HEK293T (cell line): ENCODE measurements at regions not wholly inside any gene's neighbourhood (a gene's known extent, or its start where the extent isn't known, plus 50 kb on each side); places are given as distances from the start of the nearest gene placed in this dataset.

Experiments
- CTCF ChIA-PET: fragments of 350-600 bp; formaldehyde crosslinking; extraction: SDS; loops from one replicate; lab custom pipeline; 2021; ENCODE audit warnings: antibody characterized with exemption, inconsistent platforms; lab: Yijun Ruan, JAX
- POLR2A ChIA-PET: fragments of 350-600 bp; formaldehyde crosslinking; extraction: SDS; loops from one replicate; lab custom pipeline; 2020; ENCODE audit warnings: antibody characterized with exemption, inconsistent platforms; lab: Yijun Ruan, JAX
- DNase-seq: peaks from one replicate; pipeline ENCODE4 v3.0.0; 2012; ENCODE audit warnings: mixed read lengths; ENCODE audit errors: extremely low spot score
- ARNT ChIP-seq: fragments of 450-650 bp; IDR thresholded peaks from 2 replicates; pipeline ENCODE4 v1.6.1; 2017; ENCODE audit warnings: mild to moderate bottlenecking
- BHLHE40 ChIP-seq: fragments of 450-650 bp; IDR thresholded peaks from 2 replicates; pipeline ENCODE4 v1.6.1; 2016; ENCODE audit warnings: mild to moderate bottlenecking, moderate library complexity, borderline replicate concordance
- CTBP1 ChIP-seq: fragments of 450-650 bp; IDR thresholded peaks from 2 replicates; pipeline ENCODE4 v1.6.1; 2016; ENCODE audit warnings: borderline replicate concordance
- ELF4 ChIP-seq: fragments of 450-650 bp; IDR thresholded peaks from 2 replicates; pipeline ENCODE4 v1.6.1; 2017; ENCODE audit warnings: antibody characterized with exemption
- FOXA1 ChIP-seq: fragments of 450-650 bp; IDR thresholded peaks from 2 replicates; pipeline ENCODE4 v1.6.1; 2016; ENCODE audit warnings: mild to moderate bottlenecking
- FOXK2 ChIP-seq: fragments of 450-650 bp; IDR thresholded peaks from 2 replicates; pipeline ENCODE4 v1.6.1; 2016; ENCODE audit warnings: mild to moderate bottlenecking
- FOXM1 ChIP-seq: fragments of 450-650 bp; IDR thresholded peaks from 2 replicates; pipeline ENCODE4 v1.6.1; 2017; ENCODE audit warnings: mild to moderate bottlenecking, borderline replicate concordance
- HDGF ChIP-seq: fragments of 450-650 bp; IDR thresholded peaks from 2 replicates; pipeline ENCODE4 v1.6.1; 2017; ENCODE audit warnings: antibody characterized with exemption, borderline replicate concordance
- L3MBTL2 ChIP-seq: fragments of 450-650 bp; conservative IDR thresholded peaks from 2 replicates; pipeline ENCODE4 v1.6.1; 2016; ENCODE audit warnings: mild to moderate bottlenecking
- LEF1 ChIP-seq: fragments of 450-650 bp; IDR thresholded peaks from 2 replicates; pipeline ENCODE4 v1.6.1; 2017; ENCODE audit warnings: mild to moderate bottlenecking, borderline replicate concordance
- NFRKB ChIP-seq: fragments of 450-650 bp; IDR thresholded peaks from 2 replicates; pipeline ENCODE4 v1.6.1; 2016; ENCODE audit warnings: mild to moderate bottlenecking, moderate library complexity
- PKNOX1 ChIP-seq: fragments of 450-650 bp; IDR thresholded peaks from 2 replicates; pipeline ENCODE4 v1.6.1; 2016
- SP1 ChIP-seq: fragments of 450-650 bp; IDR thresholded peaks from 2 replicates; pipeline ENCODE4 v1.6.1; 2017
- SUZ12 ChIP-seq: fragments of 450-650 bp; IDR thresholded peaks from 2 replicates; pipeline ENCODE4 v1.6.1; 2016; ENCODE audit warnings: mild to moderate bottlenecking
- TARDBP ChIP-seq: fragments of 450-650 bp; IDR thresholded peaks from 2 replicates; pipeline ENCODE4 v1.6.1; 2016
- ZNF384 ChIP-seq: fragments of 450-650 bp; IDR thresholded peaks from 2 replicates; pipeline ENCODE4 v1.6.1; 2016

- DNase-seq: no peak
- POLR2A ChIA-PET: interaction anchor here (0.6 kb wide), 1 partner anchor 100 kb away, joined by 3 read pairs; no protein-coding TSS in a partner anchor
- CTCF ChIA-PET: no interaction called here
- no peak for TF ChIP-seq ZNF384
- no peak for TF ChIP-seq SUZ12
- TF ChIP-seq L3MBTL2: no peak
- no peak for TF ChIP-seq FOXA1
- no peak for TF ChIP-seq ARNT
Measured at GRCh38 chr15:29969562-29970401, 113.0 kb upstream of the GOLGA8J start.

- peak; percentile 42 for DNase-seq
- ChIA-PET POLR2A (interaction anchor here (0.6 kb wide), 1 partner anchor 99 kb away, joined by 3 read pairs; no protein-coding TSS in a partner anchor), CTCF (no interaction called here)
- TF ChIP-seq TARDBP: no peak
- TF ChIP-seq ELF4: no peak
- TF ChIP-seq L3MBTL2: peak; percentile 56
Measured at GRCh38 chr15:29968895-29969561, 113.7 kb upstream of the GOLGA8J start.

GRCh38 chr15:29968099-29968894 is 114.5 kb upstream of the GOLGA8J start:
- ChIA-PET POLR2A (no interaction called here), CTCF (no interaction called here)
- TF ChIP-seq ELF4 (no peak), L3MBTL2 (peak; percentile 66)
- DNase-seq: peak; percentile 35

GRCh38 chr15:29962407-29962806 is 120.3 kb upstream of the GOLGA8J start:
- no peak for DNase-seq
- ChIA-PET POLR2A (no interaction called here), CTCF (interaction anchor here (1.7 kb wide), 1 partner anchor 23 kb away, joined by 3 read pairs; no protein-coding TSS in a partner anchor)
- TF ChIP-seq ARNT (no peak), L3MBTL2 (no peak), CTBP1 (no peak), TARDBP (no peak), FOXM1 (no peak), FOXA1 (no peak), FOXK2 (no peak), PKNOX1 (no peak), ELF4 (no peak), HDGF (no peak)

GRCh38 chr15:29959384-29960137 is 123.2 kb upstream of the GOLGA8J start:
- POLR2A ChIA-PET: interaction anchor here (0.7 kb wide), 1 partner anchor 24 kb away, joined by 3 read pairs; no protein-coding TSS in a partner anchor
- TF ChIP-seq ELF4 (no peak), SP1 (no peak), FOXM1 (no peak), L3MBTL2 (no peak), ZNF384 (no peak), TARDBP (no peak), LEF1 (no peak), HDGF (no peak), FOXK2 (no peak), SUZ12 (no peak), FOXA1 (no peak), ARNT (no peak), BHLHE40 (no peak), NFRKB (no peak)
- CTCF ChIA-PET: interaction anchor here (1.3 kb wide), 1 partner anchor 17 kb away, joined by 3 read pairs; no protein-coding TSS in a partner anchor
- DNase-seq: no peak

- ChIA-PET CTCF (no interaction called here), POLR2A (no interaction called here)
- no peak for DNase-seq
- TF ChIP-seq PKNOX1: 0 out of 2 replicates have a peak, but pooled peaks have one; percentile 11
- TF ChIP-seq SP1: no peak
Measured at GRCh38 chr15:29952225-29952624, 130.0 kb upstream of the TJP1 start.
